GM19238 (cell line): ENCODE measurements at regions not wholly inside any gene's neighbourhood (a gene's known extent, or its start where the extent isn't known, plus 50 kb on each side); places are given as distances from the start of the nearest gene placed in this dataset.

Source experiments
- DNase-seq: peaks from one replicate; pipeline ENCODE4 v3.0.0; 2011; ENCODE audit warnings: low spot score; ENCODE audit not compliant: insufficient read length

GRCh38 chr7:10239695-10240345 is 733.9 kb upstream of the PHF14 start:
- DNase-seq: no peak

- no peak for DNase-seq
These were observed 728.3 kb upstream of the PHF14 start for GRCh38 chr7:10245406-10245805.

- no peak for DNase-seq
These were observed 716.2 kb upstream of the PHF14 start for GRCh38 chr7:10257438-10257837.

- DNase-seq: no peak
These were observed 706.7 kb upstream of the PHF14 start for GRCh38 chr7:10266976-10267375.

DNA sequence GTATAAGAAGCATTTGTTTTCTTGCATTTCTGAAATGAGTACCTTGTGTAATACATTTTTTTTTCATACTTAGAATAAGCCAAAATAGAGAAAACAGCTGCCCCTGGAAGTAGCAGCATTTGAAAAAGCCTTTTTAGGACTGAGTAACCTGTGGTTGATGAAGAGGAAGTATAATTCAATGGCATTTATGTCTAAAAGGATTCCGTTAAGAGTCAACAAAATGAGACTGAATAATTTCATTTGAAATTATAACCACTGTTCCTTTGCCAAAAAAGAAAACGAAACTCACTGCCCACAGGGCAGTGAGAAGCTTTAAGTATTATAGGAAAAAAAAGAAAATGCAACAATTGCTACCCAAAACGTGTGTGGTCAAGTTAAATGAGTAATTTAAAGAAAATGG is 705.6 kb upstream of the PHF14 start:
- no peak for DNase-seq

- no peak for DNase-seq
These were observed 690.8 kb upstream of the PHF14 start for GRCh38 chr7:10282909-10283308.

GRCh38 chr7:10284001-10284400 is 689.7 kb upstream of the PHF14 start:
- DNase-seq: no peak

GRCh38 chr7:10299384-10299783 is 674.3 kb upstream of the PHF14 start:
- DNase-seq: no peak

- DNase-seq: no peak
These were observed 673.1 kb upstream of the PHF14 start for GRCh38 chr7:10300577-10300976.

- DNase-seq: no peak
These were observed 665.4 kb upstream of the PHF14 start for GRCh38 chr7:10308276-10308675.

DNA sequence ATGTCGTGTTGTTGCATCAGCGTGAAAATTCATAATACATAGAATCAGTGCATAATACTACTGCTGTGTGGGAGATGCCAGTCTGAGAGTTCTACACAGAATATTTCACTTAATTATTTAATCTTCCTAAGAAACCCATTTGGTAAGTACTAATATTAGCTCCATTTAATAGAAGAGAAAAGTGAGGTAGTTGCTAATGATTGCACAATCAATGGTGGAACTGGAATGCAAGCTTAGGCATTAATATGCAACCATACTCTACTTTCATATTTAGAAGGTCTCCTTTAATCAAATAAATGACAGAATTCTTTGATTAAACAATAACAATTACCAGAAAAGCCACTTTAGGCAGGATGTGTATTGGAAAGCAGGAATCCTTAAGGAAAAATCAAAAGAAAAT is 660.7 kb upstream of the PHF14 start:
- no peak for DNase-seq

DNA sequence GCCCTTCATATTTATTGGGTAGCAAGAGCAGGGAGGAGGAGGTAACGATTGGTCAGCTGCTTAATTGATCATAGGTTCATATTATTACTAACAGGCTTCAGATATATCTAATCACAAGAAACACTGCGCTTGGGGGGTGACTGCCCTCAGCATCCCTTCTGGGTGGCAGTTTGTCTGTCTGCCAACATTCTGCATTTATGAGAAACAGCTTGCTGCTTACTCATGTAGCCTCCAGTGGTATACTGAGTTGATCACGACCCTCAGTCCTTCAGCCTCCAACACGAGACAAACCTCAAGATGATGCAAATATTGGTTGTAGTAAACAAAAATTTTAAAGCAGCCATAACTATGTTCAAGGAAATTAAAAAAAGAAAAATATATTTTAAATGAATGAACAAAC is 657.8 kb upstream of the PHF14 start:
- no peak for DNase-seq

DNA sequence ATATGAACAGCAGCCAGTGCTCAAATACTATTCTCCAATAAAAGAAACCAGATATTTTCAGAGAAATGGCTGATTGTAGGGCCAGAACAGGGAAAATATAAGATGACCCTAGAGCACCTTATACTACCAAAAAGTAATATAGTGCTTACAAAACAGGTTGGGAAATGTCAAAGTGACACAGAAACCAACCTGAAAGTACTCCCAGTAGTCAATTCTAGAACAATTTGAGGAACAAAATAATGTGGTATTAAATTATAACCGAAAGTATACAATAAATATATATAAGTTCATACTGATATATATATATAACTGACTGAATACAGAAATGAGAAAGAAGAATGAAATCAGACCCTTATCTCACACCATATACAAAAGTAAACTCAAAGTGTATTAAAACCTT is 657.2 kb upstream of the PHF14 start:
- DNase-seq: no peak

- no peak for DNase-seq
These were observed 648.3 kb upstream of the PHF14 start for GRCh38 chr7:10325395-10325794.

- no peak for DNase-seq
These were observed 630.6 kb upstream of the PHF14 start for GRCh38 chr7:10343108-10343507.

- DNase-seq: no peak
These were observed 627.6 kb upstream of the PHF14 start for GRCh38 chr7:10346032-10346431.

GRCh38 chr7:10355816-10356215 is 617.9 kb upstream of the PHF14 start:
- DNase-seq: no peak

GRCh38 chr7:10360050-10360449 is 613.6 kb upstream of the PHF14 start:
- DNase-seq: no peak

DNA sequence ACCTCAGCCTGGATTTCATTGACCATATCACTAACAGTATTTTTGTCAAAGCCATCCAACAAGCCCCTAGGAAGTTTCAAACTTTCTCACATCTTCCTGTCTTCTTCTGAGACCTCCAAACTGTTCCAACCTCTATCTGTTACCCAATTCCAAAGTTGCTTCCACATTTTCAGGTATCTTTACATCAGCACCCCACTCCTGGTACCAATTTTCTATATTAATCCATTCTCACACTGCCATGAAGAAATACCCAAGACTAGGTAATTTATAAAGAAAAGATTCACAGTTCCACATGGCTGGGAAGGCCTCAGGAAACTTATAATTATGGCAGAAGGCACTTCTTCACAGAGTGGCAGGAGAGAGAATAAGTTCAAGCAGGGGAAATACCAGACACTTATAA is 571.9 kb upstream of the PHF14 start:
- no peak for DNase-seq

- DNase-seq: no peak
These were observed 561.2 kb upstream of the PHF14 start for GRCh38 chr7:10412422-10413019.

DNA sequence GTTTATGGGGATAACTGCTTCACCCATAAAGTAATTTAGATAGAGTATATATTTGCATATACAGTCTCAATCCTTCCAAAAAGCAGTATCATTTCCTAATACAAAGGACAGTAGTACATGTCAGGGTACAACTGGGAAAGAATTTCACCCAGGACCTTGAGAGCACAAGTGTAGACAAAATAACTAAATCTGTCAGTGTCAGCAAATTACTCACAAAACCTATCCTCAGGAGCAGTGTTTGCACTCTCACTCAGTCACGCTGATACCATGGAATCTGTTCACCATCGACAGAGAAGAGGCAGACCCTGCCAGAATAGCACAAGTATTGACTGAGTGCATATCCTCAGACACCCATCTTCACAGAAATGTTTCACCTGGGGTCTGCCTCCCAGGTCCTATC is 554.7 kb upstream of the PHF14 start:
- DNase-seq: no peak

DNA sequence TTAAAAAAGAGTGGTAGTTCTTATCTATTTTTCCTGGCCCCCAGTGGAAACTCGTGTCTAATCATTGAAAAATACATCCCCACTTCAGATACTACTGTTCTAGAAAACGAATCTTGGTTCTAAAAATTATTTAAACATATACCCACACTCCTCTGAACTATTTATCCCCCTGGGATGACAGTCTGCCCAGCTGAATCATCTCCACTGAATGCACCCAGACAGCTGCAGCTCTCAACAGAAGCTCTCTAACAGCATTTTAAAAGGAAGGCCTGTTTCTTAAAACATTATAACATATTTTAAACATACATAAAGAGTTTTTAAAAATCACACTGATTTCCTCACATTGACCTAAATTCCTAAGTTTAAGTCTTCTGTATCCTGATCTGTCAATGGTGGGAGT is 544.6 kb upstream of the PHF14 start:
- no peak for DNase-seq

DNA sequence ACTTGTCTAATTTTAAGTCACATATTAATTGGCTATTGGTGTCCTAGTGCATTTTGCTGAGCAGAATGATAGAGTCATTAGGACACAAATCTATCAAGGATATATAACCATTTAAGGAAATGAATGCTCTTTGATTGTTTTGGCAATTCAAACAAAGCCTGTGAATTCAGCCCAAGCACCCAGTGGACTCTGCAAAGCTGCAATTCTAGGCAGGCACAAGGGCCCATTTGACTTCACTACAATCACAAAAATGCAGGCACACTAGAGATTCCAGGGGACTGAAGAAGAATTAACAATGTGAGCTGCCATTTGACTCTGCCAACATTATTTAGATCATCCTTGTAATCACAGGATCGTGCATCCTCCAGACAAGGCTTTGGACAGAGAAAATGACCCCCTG is 544.2 kb upstream of the PHF14 start:
- DNase-seq: no peak

DNA sequence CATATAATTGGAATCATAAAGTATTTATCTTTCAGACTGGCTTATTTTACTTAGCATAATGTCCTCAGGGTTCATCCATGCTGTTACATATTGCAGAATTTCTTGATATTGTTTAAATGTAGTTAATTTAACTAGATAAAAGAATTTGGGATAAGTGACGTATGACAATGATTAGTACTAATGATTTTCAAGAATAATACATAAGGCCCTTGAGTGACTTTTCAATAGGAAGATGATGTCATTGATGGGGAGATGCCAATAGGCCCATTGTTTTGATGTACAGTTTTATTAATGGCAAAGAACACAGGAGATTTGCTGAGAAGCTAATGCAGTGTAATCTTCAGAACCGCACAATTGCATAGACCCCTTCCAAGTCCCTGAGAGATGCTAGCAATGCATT is 537.4 kb upstream of the PHF14 start:
- no peak for DNase-seq
